ENCODE measurements at regions not wholly inside any gene's neighbourhood (a gene's known extent, or its start where the extent isn't known, plus 50 kb on each side); places are given as distances from the start of the nearest gene placed in this dataset.
A peak's percentile ranks its signal among the peaks of the same experiment; 100 is the strongest.

- Histone ChIP-seq H3K4ac (ENCODE audit: low read depth, low read length) (no peak overlapping the region), H2AK5ac (ENCODE audit: low read length) (no peak overlapping the region), H3K27me3 (ENCODE audit: insufficient read depth, low read length) (no peaks in the 10 kb centered on the region), H3K36me3 (ENCODE audit: control insufficient read depth in 1 of 2, insufficient read depth in 2 of 2, low read length in 2 of 2) (no peaks in the 10 kb centered on the region), H3K9ac (ENCODE audit: low read length) (no peak overlapping the region), H3K27ac (ENCODE audit: low read depth, low read length) (no peak overlapping the region), H3K14ac (ENCODE audit: low read length) (no peak overlapping the region), H3K79me1 (ENCODE audit: low read length) (no peaks in the 10 kb centered on the region), H3K4me3 (ENCODE audit: low read depth, low read length) (no peak overlapping the region), H2BK120ac (ENCODE audit: insufficient read depth, low read length, poor library complexity) (no peak overlapping the region), H4K91ac (ENCODE audit: low read depth, low read length) (no peak overlapping the region), H4K12ac (ENCODE audit: low read depth, low read length) (no peak overlapping the region), H3K9me3 (ENCODE audit: insufficient read depth, low read depth, low read length) (no peaks in the 10 kb centered on the region), H3K4me1 (ENCODE audit: control insufficient read depth in 1 of 2, insufficient read depth in 2 of 2, low read length in 2 of 2) (no peaks in the 10 kb centered on the region), H4K8ac (ENCODE audit: low read depth, low read length) (no peak overlapping the region), H2AFZ (ENCODE audit: insufficient read depth, low read length, poor library complexity) (no peak overlapping the region), H3K79me2 (ENCODE audit: control insufficient read depth, insufficient read depth, low read length, poor library complexity) (no peaks in the 10 kb centered on the region), H3K23ac (ENCODE audit: low read length) (no peak overlapping the region), H3K18ac (ENCODE audit: low read length) (no peak overlapping the region), H2BK12ac (ENCODE audit: low read length) (no peak overlapping the region), H2BK5ac (ENCODE audit: low read depth, low read length, poor library complexity) (no peak overlapping the region), H3K4me2 (ENCODE audit: low read length) (no peak overlapping the region)
- WGBS (ENCODE audit: extremely low coverage, insufficient coverage, insufficient read length): no CpG with 5 or more reads among the region's 1 CpG
- peak in 1 of 2 donors; percentile 60 for DNase-seq
These were observed 270.0 kb upstream of the CAND1 start for GRCh38 chr12:66999141-66999540.

- Histone ChIP-seq H3K79me1 (ENCODE audit: low read length) (no peaks in the 10 kb centered on the region), H3K4me1 (ENCODE audit: control insufficient read depth in 1 of 2, insufficient read depth in 2 of 2, low read length in 2 of 2) (no peaks in the 10 kb centered on the region), H3K23ac (ENCODE audit: low read length) (no peak overlapping the region), H2BK120ac (ENCODE audit: insufficient read depth, low read length, poor library complexity) (no peak overlapping the region), H2BK5ac (ENCODE audit: low read depth, low read length, poor library complexity) (no peak overlapping the region), H3K27ac (ENCODE audit: low read depth, low read length) (no peak overlapping the region), H3K18ac (ENCODE audit: low read length) (no peak overlapping the region), H4K12ac (ENCODE audit: low read depth, low read length) (no peak overlapping the region), H3K4me3 (ENCODE audit: low read depth, low read length) (no peak overlapping the region), H2BK12ac (ENCODE audit: low read length) (no peak overlapping the region), H3K4ac (ENCODE audit: low read depth, low read length) (peak overlapping the region; percentile 33), H2AK5ac (ENCODE audit: low read length) (no peak overlapping the region), H3K27me3 (ENCODE audit: insufficient read depth, low read length) (no peaks in the 10 kb centered on the region), H3K9ac (ENCODE audit: low read length) (no peak overlapping the region), H3K4me2 (ENCODE audit: low read length) (no peak overlapping the region), H3K79me2 (ENCODE audit: control insufficient read depth, insufficient read depth, low read length, poor library complexity) (no peaks in the 10 kb centered on the region), H3K14ac (ENCODE audit: low read length) (no peak overlapping the region), H4K8ac (ENCODE audit: low read depth, low read length) (no peak overlapping the region), H2AFZ (ENCODE audit: insufficient read depth, low read length, poor library complexity) (no peak overlapping the region), H4K91ac (ENCODE audit: low read depth, low read length) (no peak overlapping the region), H3K36me3 (ENCODE audit: control insufficient read depth in 1 of 2, insufficient read depth in 2 of 2, low read length in 2 of 2) (no peaks in the 10 kb centered on the region), H3K9me3 (ENCODE audit: insufficient read depth, low read depth, low read length) (no peaks in the 10 kb centered on the region)
- no peak for DNase-seq
- WGBS (ENCODE audit: extremely low coverage, insufficient coverage, insufficient read length): no CpG with 5 or more reads among the region's 2 CpGs
These were observed 267.9 kb upstream of the CAND1 start for GRCh38 chr12:67001251-67001650.

- Histone ChIP-seq H3K79me2 (ENCODE audit: control insufficient read depth, insufficient read depth, low read length, poor library complexity) (no peaks in the 10 kb centered on the region), H4K12ac (ENCODE audit: low read depth, low read length) (no peak overlapping the region), H3K4ac (ENCODE audit: low read depth, low read length) (no peak overlapping the region), H4K8ac (ENCODE audit: low read depth, low read length) (no peak overlapping the region), H3K27ac (ENCODE audit: low read depth, low read length) (no peak overlapping the region), H3K4me2 (ENCODE audit: low read length) (no peak overlapping the region), H3K18ac (ENCODE audit: low read length) (no peak overlapping the region), H3K4me1 (ENCODE audit: control insufficient read depth in 1 of 2, insufficient read depth in 2 of 2, low read length in 2 of 2) (no peaks in the 10 kb centered on the region), H2BK120ac (ENCODE audit: insufficient read depth, low read length, poor library complexity) (no peak overlapping the region), H3K4me3 (ENCODE audit: low read depth, low read length) (no peak overlapping the region), H4K91ac (ENCODE audit: low read depth, low read length) (no peak overlapping the region), H3K23ac (ENCODE audit: low read length) (no peak overlapping the region), H2AK5ac (ENCODE audit: low read length) (no peak overlapping the region), H2BK5ac (ENCODE audit: low read depth, low read length, poor library complexity) (no peak overlapping the region), H3K14ac (ENCODE audit: low read length) (no peak overlapping the region), H3K36me3 (ENCODE audit: control insufficient read depth in 1 of 2, insufficient read depth in 2 of 2, low read length in 2 of 2) (no peaks in the 10 kb centered on the region), H2BK12ac (ENCODE audit: low read length) (no peak overlapping the region), H2AFZ (ENCODE audit: insufficient read depth, low read length, poor library complexity) (no peak overlapping the region), H3K79me1 (ENCODE audit: low read length) (no peaks in the 10 kb centered on the region), H3K27me3 (ENCODE audit: insufficient read depth, low read length) (no peaks in the 10 kb centered on the region), H3K9ac (ENCODE audit: low read length) (no peak overlapping the region), H3K9me3 (ENCODE audit: insufficient read depth, low read depth, low read length) (no peaks in the 10 kb centered on the region)
- WGBS (ENCODE audit: extremely low coverage, insufficient coverage, insufficient read length): no CpG with 5 or more reads among the region's 2 CpGs
- no peak for DNase-seq
These were observed 266.4 kb upstream of the CAND1 start for GRCh38 chr12:67002720-67003119.

- H3K27me3 ChIP-seq (ENCODE audit: insufficient read depth, low read length): no peaks in the 10 kb centered on the region
- H3K4ac ChIP-seq (ENCODE audit: low read depth, low read length): no peak overlapping the region
- no peak overlapping the region for H3K18ac ChIP-seq (ENCODE audit: low read length)
- DNase-seq: no peak
- peak overlapping the region; percentile 25 for H3K23ac ChIP-seq (ENCODE audit: low read length)
- H2BK120ac ChIP-seq (ENCODE audit: insufficient read depth, low read length, poor library complexity): no peak overlapping the region
- H3K79me1 ChIP-seq (ENCODE audit: low read length): no peaks in the 10 kb centered on the region
- H2BK12ac ChIP-seq (ENCODE audit: low read length): no peak overlapping the region
- H3K4me1 ChIP-seq (ENCODE audit: control insufficient read depth in 1 of 2, insufficient read depth in 2 of 2, low read length in 2 of 2): no peaks in the 10 kb centered on the region
- H3K9ac ChIP-seq (ENCODE audit: low read length): no peak overlapping the region
- no peak overlapping the region for H2AK5ac ChIP-seq (ENCODE audit: low read length)
- H3K4me2 ChIP-seq (ENCODE audit: low read length): no peak overlapping the region
- H3K79me2 ChIP-seq (ENCODE audit: control insufficient read depth, insufficient read depth, low read length, poor library complexity): no peaks in the 10 kb centered on the region
- no peak overlapping the region for H2AFZ ChIP-seq (ENCODE audit: insufficient read depth, low read length, poor library complexity)
- H2BK5ac ChIP-seq (ENCODE audit: low read depth, low read length, poor library complexity): no peak overlapping the region
- H3K27ac ChIP-seq (ENCODE audit: low read depth, low read length): no peak overlapping the region
- no peak overlapping the region for H3K14ac ChIP-seq (ENCODE audit: low read length)
- no peak overlapping the region for H3K4me3 ChIP-seq (ENCODE audit: low read depth, low read length)
- no peaks in the 10 kb centered on the region for H3K36me3 ChIP-seq (ENCODE audit: control insufficient read depth in 1 of 2, insufficient read depth in 2 of 2, low read length in 2 of 2)
- no peak overlapping the region for H4K8ac ChIP-seq (ENCODE audit: low read depth, low read length)
- H4K12ac ChIP-seq (ENCODE audit: low read depth, low read length): no peak overlapping the region
- WGBS (ENCODE audit: extremely low coverage, insufficient coverage, insufficient read length): no CpG with 5 or more reads among the region's 2 CpGs
- no peak overlapping the region for H4K91ac ChIP-seq (ENCODE audit: low read depth, low read length)
- no peaks in the 10 kb centered on the region for H3K9me3 ChIP-seq (ENCODE audit: insufficient read depth, low read depth, low read length)
These were observed 262.5 kb upstream of the CAND1 start for GRCh38 chr12:67006610-67007009.
